NB4 (cell line): ENCODE measurements at regions not wholly inside any gene's neighbourhood (a gene's known extent, or its start where the extent isn't known, plus 50 kb on each side); places are given as distances from the start of the nearest gene placed in this dataset.

Experiments
- POLR2A ChIP-seq: IDR thresholded peaks from 2 replicates; pipeline ENCODE4 v1.6.1; 2011; ENCODE audit warnings: mild to moderate bottlenecking; ENCODE audit not compliant: insufficient read length; ENCODE audit errors: extremely low read depth
- TF ChIP-seq, protein P1 (sequence below): IDR thresholded peaks from one replicate; pipeline ENCODE4 v1.5.1; 2012; ENCODE audit warnings: low read depth, low read length
- TF ChIP-seq, protein P2 (sequence below): IDR thresholded peaks from 2 replicates; pipeline ENCODE4 v1.6.1; 2011; ENCODE audit warnings: low read depth, low read length

DNA sequence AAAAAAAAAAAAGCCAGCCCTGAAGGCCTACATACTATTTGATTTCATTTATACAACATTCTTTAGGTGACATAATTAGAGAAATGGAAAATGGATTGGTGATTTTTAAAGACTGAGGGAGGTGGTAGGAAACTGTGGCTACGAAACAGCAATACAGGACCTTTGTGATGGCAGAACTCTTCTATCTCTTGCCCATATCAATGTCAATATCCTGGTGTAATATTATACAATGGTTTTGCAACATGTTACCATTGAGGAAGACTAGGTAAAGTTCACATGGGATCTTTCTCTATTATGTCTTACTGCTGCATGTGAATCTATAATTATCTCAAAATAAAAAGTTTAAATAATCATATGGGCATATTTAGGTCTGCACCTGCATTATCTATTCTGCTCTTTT lies 371.2 kb downstream of the ETS1 start:
- TF ChIP-seq, protein P1, sequence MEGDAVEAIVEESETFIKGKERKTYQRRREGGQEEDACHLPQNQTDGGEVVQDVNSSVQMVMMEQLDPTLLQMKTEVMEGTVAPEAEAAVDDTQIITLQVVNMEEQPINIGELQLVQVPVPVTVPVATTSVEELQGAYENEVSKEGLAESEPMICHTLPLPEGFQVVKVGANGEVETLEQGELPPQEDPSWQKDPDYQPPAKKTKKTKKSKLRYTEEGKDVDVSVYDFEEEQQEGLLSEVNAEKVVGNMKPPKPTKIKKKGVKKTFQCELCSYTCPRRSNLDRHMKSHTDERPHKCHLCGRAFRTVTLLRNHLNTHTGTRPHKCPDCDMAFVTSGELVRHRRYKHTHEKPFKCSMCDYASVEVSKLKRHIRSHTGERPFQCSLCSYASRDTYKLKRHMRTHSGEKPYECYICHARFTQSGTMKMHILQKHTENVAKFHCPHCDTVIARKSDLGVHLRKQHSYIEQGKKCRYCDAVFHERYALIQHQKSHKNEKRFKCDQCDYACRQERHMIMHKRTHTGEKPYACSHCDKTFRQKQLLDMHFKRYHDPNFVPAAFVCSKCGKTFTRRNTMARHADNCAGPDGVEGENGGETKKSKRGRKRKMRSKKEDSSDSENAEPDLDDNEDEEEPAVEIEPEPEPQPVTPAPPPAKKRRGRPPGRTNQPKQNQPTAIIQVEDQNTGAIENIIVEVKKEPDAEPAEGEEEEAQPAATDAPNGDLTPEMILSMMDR, result no peak
- no peak for TF ChIP-seq POLR2A
- TF ChIP-seq, protein P2, sequence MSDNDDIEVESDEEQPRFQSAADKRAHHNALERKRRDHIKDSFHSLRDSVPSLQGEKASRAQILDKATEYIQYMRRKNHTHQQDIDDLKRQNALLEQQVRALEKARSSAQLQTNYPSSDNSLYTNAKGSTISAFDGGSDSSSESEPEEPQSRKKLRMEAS, result no peak
